H9 (cell line): ENCODE measurements at regions not wholly inside any gene's neighbourhood (a gene's known extent, or its start where the extent isn't known, plus 50 kb on each side); places are given as distances from the start of the nearest gene placed in this dataset.

ENCODE experiments used
- DNase-seq: peaks from one replicate; pipeline ENCODE4 v3.0.0-alpha.2; 2017
- H2AFZ ChIP-seq: one replicate; pipeline ENCODE4 v1.6.1; 2013; ENCODE audit warnings: mild to moderate bottlenecking, low read length, control low read depth, moderate library complexity
- H2AK5ac ChIP-seq: 2 replicates; pipeline ENCODE4 v1.6.1; 2013; ENCODE audit warnings: low read length, control low read depth, mixed read lengths; ENCODE audit not compliant: insufficient read length
- H2BK120ac ChIP-seq: one replicate; pipeline ENCODE4 v1.6.1; 2013; ENCODE audit warnings: low read depth, mild to moderate bottlenecking, low read length, control low read depth, inconsistent platforms; ENCODE audit not compliant: poor library complexity, severe bottlenecking
- H2BK12ac ChIP-seq: 2 replicates; pipeline ENCODE4 v1.6.1; 2013; ENCODE audit warnings: low read length, control low read depth, mixed read lengths, low read depth; ENCODE audit not compliant: insufficient read length
- H2BK15ac ChIP-seq: 2 replicates; pipeline ENCODE4 v1.6.1; 2013; ENCODE audit warnings: low read depth, low read length, control low read depth
- H2BK20ac ChIP-seq: one replicate; pipeline ENCODE4 v1.6.1; 2013; ENCODE audit warnings: low read depth, mild to moderate bottlenecking, low read length, control low read depth, inconsistent platforms; ENCODE audit not compliant: poor library complexity, severe bottlenecking
- H2BK5ac ChIP-seq: 2 replicates; pipeline ENCODE4 v1.6.1; 2013; ENCODE audit warnings: low read length, control low read depth, mixed read lengths; ENCODE audit not compliant: insufficient read length
- H3K14ac ChIP-seq: 2 replicates; pipeline ENCODE4 v1.6.1; 2013; ENCODE audit warnings: low read length, control low read depth; ENCODE audit not compliant: insufficient read depth
- H3K18ac ChIP-seq: 2 replicates; pipeline ENCODE4 v1.6.1; 2013; ENCODE audit warnings: low read depth, mild to moderate bottlenecking, mixed read lengths, low read length, control low read depth; ENCODE audit not compliant: insufficient read length
- H3K23ac ChIP-seq: 2 replicates; pipeline ENCODE4 v1.6.1; 2013; ENCODE audit warnings: low read length, control low read depth, mixed read lengths, low read depth; ENCODE audit not compliant: insufficient read length
- H3K23me2 ChIP-seq: 2 replicates; pipeline ENCODE4 v1.6.1; 2013; ENCODE audit warnings: low read depth, mild to moderate bottlenecking, mixed read lengths, low read length, control low read depth; ENCODE audit not compliant: insufficient read length, poor library complexity, severe bottlenecking
- H3K27ac ChIP-seq: 2 replicates; pipeline ENCODE4 v1.5.1; 2013; ENCODE audit warnings: low read length, control low read depth, mixed read lengths, low read depth; ENCODE audit not compliant: insufficient read length
- H3K27me3 ChIP-seq: 2 replicates; pipeline ENCODE4 v1.6.1; 2013; ENCODE audit warnings: low read length, control low read depth, inconsistent platforms; ENCODE audit not compliant: insufficient read depth
- H3K4ac ChIP-seq: 2 replicates; pipeline ENCODE4 v1.6.1; 2013; ENCODE audit warnings: low read depth, mild to moderate bottlenecking, control low read depth, inconsistent platforms, low read length, moderate library complexity
- H3K4me1 ChIP-seq: 2 replicates; pipeline ENCODE4 v1.6.1; 2013; ENCODE audit warnings: low read length, control low read depth, inconsistent platforms; ENCODE audit not compliant: insufficient read depth
- H3K4me2 ChIP-seq: 2 replicates; pipeline ENCODE4 v1.6.1; 2013; ENCODE audit warnings: low read length, control low read depth, mixed read lengths; ENCODE audit not compliant: insufficient read length, insufficient read depth
- H3K56ac ChIP-seq: 2 replicates; pipeline ENCODE4 v1.6.1; 2013; ENCODE audit warnings: low read depth, mild to moderate bottlenecking, mixed read lengths, low read length, control low read depth; ENCODE audit not compliant: insufficient read length
- H3K79me1 ChIP-seq: 2 replicates; pipeline ENCODE4 v1.6.1; 2013; ENCODE audit warnings: low read depth, mild to moderate bottlenecking, moderate library complexity, low read length, control low read depth, inconsistent platforms; ENCODE audit not compliant: insufficient read depth, poor library complexity, severe bottlenecking
- H3K79me2 ChIP-seq: 2 replicates; pipeline ENCODE4 v1.6.1; 2013; ENCODE audit warnings: low read length, control low read depth, inconsistent platforms; ENCODE audit not compliant: insufficient read depth
- H3K9ac ChIP-seq: 2 replicates; pipeline ENCODE4 v1.6.1; 2013; ENCODE audit warnings: low read length, control low read depth, mixed read lengths; ENCODE audit not compliant: insufficient read length; ENCODE audit errors: extremely low read depth
- H3K9me3 ChIP-seq: one replicate; pipeline ENCODE4 v1.6.1; 2013; ENCODE audit warnings: low read depth, low read length, inconsistent platforms; ENCODE audit not compliant: control insufficient read depth
- H3T11ph ChIP-seq: one replicate; pipeline ENCODE4 v1.6.1; 2013; ENCODE audit warnings: mild to moderate bottlenecking, low read length, control low read depth, inconsistent platforms
- H4K20me1 ChIP-seq: one replicate; pipeline ENCODE4 v1.6.1; 2013; ENCODE audit not compliant: control insufficient read depth, insufficient read length, insufficient read depth
- H4K5ac ChIP-seq: 2 replicates; pipeline ENCODE4 v1.6.1; 2013; ENCODE audit warnings: low read depth, mild to moderate bottlenecking, mixed read lengths, low read length, control low read depth; ENCODE audit not compliant: insufficient read length
- H4K8ac ChIP-seq: replicated peaks from 2 replicates; pipeline ENCODE4 v1.6.1; 2013; ENCODE audit warnings: low read length, control low read depth, mixed read lengths, low read depth; ENCODE audit not compliant: insufficient read length
- H4K91ac ChIP-seq: 2 replicates; pipeline ENCODE4 v1.6.1; 2013; ENCODE audit warnings: low read depth, mild to moderate bottlenecking, moderate library complexity, mixed read lengths, low read length, control low read depth; ENCODE audit not compliant: insufficient read length
- H3K27ac Mint-ChIP-seq, 3 experiments: 2 replicates in 2 of 3; 3 replicates in 1 of 3; pipeline ENCODE4 v1.8.0; 2020 to 2021; ENCODE audit warnings: mixed read lengths in 3 of 3, mild to moderate bottlenecking in 1 of 3, moderate library complexity in 1 of 3
- H3K27me3 Mint-ChIP-seq: 2 replicates; pipeline ENCODE4 v1.8.0; 2021; ENCODE audit warnings: low read depth, mild to moderate bottlenecking, moderate library complexity, mixed read lengths
- H3K36me3 Mint-ChIP-seq, 3 experiments: 2 replicates in 2 of 3; 3 replicates in 1 of 3; pipeline ENCODE4 v1.8.0; 2020 to 2021; ENCODE audit warnings: low read depth in 3 of 3, mixed read lengths in 3 of 3; ENCODE audit not compliant: insufficient read depth in 1 of 3
- H3K4me1 Mint-ChIP-seq, 2 experiments: 2 replicates each; pipeline ENCODE4 v1.8.0; 2020; ENCODE audit warnings: mixed read lengths in 2 of 2
- H3K4me3 Mint-ChIP-seq, 2 experiments: 2 replicates in 1 of 2; 3 replicates in 1 of 2; pipeline ENCODE4 v1.8.0; 2020 to 2021; ENCODE audit warnings: mild to moderate bottlenecking in 2 of 2, mixed read lengths in 2 of 2, moderate library complexity in 1 of 2
- H3K9me3 Mint-ChIP-seq, 2 experiments: 2 replicates in 1 of 2; 3 replicates in 1 of 2; pipeline ENCODE4 v1.8.0; 2020; ENCODE audit warnings: mild to moderate bottlenecking in 2 of 2, mixed read lengths in 2 of 2, moderate library complexity in 1 of 2
- CTCF ChIP-seq: fragments of 200-600 bp; sonication (generic); conservative IDR thresholded peaks from 3 replicates; pipeline ENCODE4 v1.8.0; 2021; ENCODE audit warnings: antibody characterized with exemption, mild to moderate bottlenecking
- WGBS: extraction: QIAGEN DNeasy Blood & Tissue Kit; methylation state at CpG from one replicate; pipeline ENCODE4 v1.1.7; 2013; ENCODE audit warnings: missing lambda C conversion rate, low lambda C conversion rate, mixed read lengths; ENCODE audit not compliant: insufficient read length; ENCODE audit errors: extremely low coverage; 5-methylcytosine and 5-hydroxymethylcytosine counted together

- H4K91ac ChIP-seq, result no peak overlapping the region
- H2BK5ac ChIP-seq, result no peak overlapping the region
- peaks cover 4 to 12% of the 10 kb centered on the region in 2 experiments for H3K4me1 Mint-ChIP-seq
- no peak overlapping the region for H2BK120ac ChIP-seq
- no peaks in the 10 kb centered on the region for H3K23me2 ChIP-seq
- H3T11ph ChIP-seq, result no peak overlapping the region
- no peak overlapping the region for H4K5ac ChIP-seq
- peaks cover 0 to 4% of the 10 kb centered on the region in 2 experiments; a peak in 3 of 5 replicates for H3K9me3 Mint-ChIP-seq
- DNase-seq, result no peak
- TF ChIP-seq CTCF, result no peak
- H3K18ac ChIP-seq, result no peak overlapping the region
- no peaks in the 10 kb centered on the region for H4K20me1 ChIP-seq
- H3K79me2 ChIP-seq, result no peaks in the 10 kb centered on the region
- no peak overlapping the region for H3K56ac ChIP-seq
- H3K79me1 ChIP-seq, result no peaks in the 10 kb centered on the region
- H3K27ac ChIP-seq, result no peak overlapping the region
- no peaks in the 10 kb centered on the region; the same call in none of the 2 replicates for H3K27me3 Mint-ChIP-seq
- H3K23ac ChIP-seq, result no peak overlapping the region
- no CpG with 5 or more reads among the region's 1 CpG for WGBS
- H3K14ac ChIP-seq, result no peak overlapping the region
- H3K27me3 ChIP-seq, result no peaks in the 10 kb centered on the region
- no peaks in the 10 kb centered on the region; a peak in 1 of 7 replicates for H3K36me3 Mint-ChIP-seq
- no peak overlapping the region for H2AK5ac ChIP-seq
- no peak overlapping the region for H2BK15ac ChIP-seq
- no peak overlapping the region for H2BK20ac ChIP-seq
- no peak overlapping the region for H2AFZ ChIP-seq
- H3K4me3 Mint-ChIP-seq, result no peak overlapping the region
- H3K9ac ChIP-seq, result no peak overlapping the region
- H4K8ac ChIP-seq, result no peak overlapping the region
- H2BK12ac ChIP-seq, result no peak overlapping the region
- no peak overlapping the region for H3K4me2 ChIP-seq
- no peak overlapping the region for H3K4ac ChIP-seq
- H3K9me3 ChIP-seq, result no peaks in the 10 kb centered on the region
- H3K4me1 ChIP-seq, result no peaks in the 10 kb centered on the region
- no peak overlapping the region for H3K27ac Mint-ChIP-seq
These were observed 446.0 kb upstream of the GOT2 start for GRCh38 chr16:59180083-59180476.
